ENCODE measurements at regions not wholly inside any gene's neighbourhood (a gene's known extent, or its start where the extent isn't known, plus 50 kb on each side); places are given as distances from the start of the nearest gene placed in this dataset.

- no peak for DNase-seq
These were observed 525.8 kb upstream of the GOT2 start for GRCh38 chr16:59259950-59260319.

DNA sequence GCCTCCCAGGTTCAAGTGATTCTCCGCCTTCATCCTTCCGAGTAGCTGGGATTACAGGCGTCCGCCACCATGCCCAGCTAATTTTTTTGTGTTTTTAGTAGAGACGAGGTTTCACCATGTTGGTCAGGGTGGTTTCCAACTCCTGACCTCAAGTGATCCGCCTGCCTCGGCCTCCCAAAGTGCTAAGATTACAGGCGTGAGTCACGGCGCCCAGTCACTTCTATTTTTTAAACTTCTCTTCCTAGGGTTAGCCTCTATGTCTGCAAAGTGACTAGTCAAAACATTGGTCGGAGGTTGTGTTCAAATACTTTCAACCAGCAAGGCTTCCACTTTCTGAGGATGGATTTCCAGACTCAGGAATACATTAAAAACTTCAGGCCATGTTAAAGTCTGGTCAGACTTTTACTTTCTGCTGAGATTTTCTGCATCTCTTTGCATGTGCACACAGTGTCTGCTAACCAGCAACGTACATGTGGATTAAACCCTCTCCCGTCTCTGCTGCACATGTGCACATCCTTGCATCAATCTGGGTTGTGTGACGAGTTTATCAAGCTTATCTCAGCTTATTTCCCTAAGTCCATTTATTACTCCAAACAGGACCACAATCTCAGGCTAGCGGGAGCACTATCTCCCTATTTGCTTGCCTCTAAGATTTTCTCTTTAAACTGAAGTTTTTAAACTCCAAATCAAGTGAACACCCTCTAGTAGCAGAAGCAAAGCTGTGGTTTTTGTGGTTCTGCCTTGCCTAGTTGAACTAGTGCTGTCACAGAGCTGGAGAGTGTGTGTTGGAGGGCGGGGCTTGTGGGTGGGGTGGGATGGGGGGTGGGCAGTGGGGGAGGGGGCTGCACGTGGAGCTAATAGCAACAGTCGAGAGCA is 525.2 kb upstream of the GOT2 start:
- no peak for DNase-seq

DNA sequence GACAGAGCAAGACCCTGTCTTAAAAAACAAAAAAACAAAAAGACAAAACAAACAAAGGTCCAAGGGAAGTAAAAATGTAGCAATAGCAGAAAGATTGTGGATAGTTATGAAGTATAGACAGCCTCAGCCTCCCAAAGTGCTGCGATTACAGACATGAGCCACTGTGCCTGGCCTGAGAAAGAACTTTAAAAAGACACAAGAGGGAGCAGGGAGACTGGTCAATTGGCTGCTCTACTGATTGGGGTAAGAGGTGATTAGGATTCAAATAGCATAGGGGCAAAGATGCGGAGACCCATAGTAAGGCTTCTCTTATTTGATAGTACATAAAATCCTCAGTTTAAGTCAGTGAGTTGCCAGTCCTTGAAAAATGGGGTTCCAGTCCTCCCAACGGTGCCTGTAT is 518.2 kb upstream of the GOT2 start:
- DNase-seq: no peak

- no peak for DNase-seq
These were observed 514.9 kb upstream of the GOT2 start for GRCh38 chr16:59249011-59249410.

GRCh38 chr16:59242556-59242955 is 508.4 kb upstream of the GOT2 start:
- no peak for DNase-seq

GRCh38 chr16:59238246-59238645 is 504.1 kb upstream of the GOT2 start:
- DNase-seq: no peak

GRCh38 chr16:59236804-59237458 is 502.8 kb upstream of the GOT2 start:
- DNase-seq: no peak

DNA sequence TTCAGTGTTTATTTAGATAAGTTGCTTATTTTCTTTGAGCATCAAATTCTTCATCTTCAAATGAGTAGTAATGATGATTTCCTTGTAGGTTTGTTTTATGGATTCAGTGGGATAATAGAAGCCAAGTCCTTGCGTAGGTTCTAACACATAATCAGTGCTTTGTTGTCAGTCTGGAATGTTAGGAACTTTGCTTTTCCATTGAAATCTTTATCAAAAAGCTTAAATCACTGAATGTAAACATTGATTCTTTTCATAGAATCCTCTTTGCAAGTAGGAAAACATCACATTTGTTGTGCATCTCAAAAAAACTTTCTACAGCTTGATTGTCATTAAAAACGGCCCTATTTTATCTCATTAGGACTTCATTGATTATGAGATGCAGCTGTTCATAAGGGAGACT is 490.3 kb upstream of the GOT2 start:
- no peak for DNase-seq

DNA sequence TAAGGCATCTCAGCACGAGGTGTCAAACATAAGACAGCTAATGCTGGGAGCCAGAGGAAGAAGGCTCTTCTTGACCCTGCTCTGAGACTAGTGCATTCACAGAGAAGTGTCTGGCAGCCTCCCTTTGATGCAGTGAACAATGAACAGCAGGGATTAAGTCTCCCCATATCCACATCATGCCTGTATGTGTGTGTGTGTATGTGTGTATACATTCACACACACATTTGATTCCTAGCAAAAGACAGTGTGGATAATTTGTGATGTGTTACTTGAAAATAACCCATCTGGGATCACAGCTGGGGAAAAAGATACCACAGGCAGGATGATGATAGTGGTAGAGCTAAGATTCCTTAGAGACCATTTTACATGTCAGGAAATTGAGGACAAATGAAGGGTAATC is 485.9 kb upstream of the GOT2 start:
- DNase-seq: no peak

- no peak for DNase-seq
These were observed 482.2 kb upstream of the GOT2 start for GRCh38 chr16:59216291-59216690.

DNA sequence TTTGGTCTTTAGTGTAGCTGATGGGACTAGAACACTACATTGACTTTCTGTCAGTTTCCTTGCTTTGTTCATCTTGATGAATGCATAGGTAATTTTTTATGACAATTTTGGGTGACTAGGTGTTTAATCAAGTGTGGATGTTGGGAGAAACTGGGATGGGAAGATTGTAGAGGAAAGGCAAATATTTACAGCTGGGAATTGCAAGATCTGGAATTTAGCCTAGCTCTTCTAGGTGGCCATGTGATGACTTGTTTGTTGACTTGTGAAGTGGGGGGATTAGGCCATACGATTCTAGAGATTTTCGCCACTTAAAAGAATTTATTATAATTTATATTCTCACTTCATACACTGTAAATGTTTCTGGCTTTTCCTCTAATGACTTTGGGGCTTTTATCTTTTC is 480.3 kb upstream of the GOT2 start:
- DNase-seq: no peak

- DNase-seq: no peak
These were observed 479.8 kb upstream of the GOT2 start for GRCh38 chr16:59213952-59214351.

DNA sequence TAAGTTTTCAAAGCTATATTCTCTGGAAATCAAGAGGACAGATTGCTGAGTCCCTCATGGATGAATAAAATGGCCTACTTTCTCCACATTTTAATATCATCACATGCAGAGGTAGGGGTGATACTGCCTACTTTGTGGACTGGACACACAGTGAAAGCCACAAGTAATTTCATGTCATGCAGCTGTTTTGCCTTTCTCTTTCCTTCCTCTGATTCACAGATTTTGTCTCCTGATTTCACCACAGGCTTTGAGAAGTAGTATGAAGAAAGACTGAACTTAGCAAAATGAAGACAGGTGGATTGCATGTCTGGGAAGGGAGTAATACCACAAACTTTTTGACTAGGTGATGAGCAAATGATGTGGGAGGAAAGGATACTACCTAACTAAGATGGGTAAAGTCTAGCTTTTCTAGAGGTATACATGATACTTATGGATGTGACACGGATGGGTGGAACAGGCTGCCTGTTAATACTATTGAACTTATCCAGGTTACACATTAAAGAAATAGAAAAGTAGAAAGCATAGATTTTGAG is 478.4 kb upstream of the GOT2 start:
- no peak for DNase-seq

GRCh38 chr16:59210955-59211541 is 476.9 kb upstream of the GOT2 start:
- no peak for DNase-seq

- no peak for DNase-seq
These were observed 471.3 kb upstream of the GOT2 start for GRCh38 chr16:59205403-59205802.

DNA sequence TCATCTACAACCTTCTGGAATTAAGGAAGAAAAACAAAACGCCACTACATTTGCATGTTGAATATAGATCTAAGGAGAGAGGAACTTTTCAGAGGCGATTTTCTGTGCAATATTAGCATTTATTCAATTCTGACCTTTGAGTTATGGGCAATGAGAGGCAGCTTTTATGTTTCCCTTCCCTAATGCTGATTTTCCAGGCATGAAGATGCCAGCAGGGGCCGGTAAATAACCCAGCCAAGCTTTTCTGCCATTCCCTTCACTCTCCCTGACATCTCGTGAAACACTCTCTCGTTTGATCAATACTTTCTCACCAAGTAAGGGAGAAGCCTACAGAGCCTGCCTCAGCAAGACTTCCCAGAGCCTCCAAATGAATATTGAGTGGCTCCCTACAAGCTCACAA is 470.5 kb upstream of the GOT2 start:
- DNase-seq: no peak

GRCh38 chr16:59202233-59202862 is 468.2 kb upstream of the GOT2 start:
- no peak for DNase-seq

GRCh38 chr16:59201821-59202220 is 467.7 kb upstream of the GOT2 start:
- no peak for DNase-seq

- no peak for DNase-seq
These were observed 467.0 kb upstream of the GOT2 start for GRCh38 chr16:59201160-59201559.

DNA sequence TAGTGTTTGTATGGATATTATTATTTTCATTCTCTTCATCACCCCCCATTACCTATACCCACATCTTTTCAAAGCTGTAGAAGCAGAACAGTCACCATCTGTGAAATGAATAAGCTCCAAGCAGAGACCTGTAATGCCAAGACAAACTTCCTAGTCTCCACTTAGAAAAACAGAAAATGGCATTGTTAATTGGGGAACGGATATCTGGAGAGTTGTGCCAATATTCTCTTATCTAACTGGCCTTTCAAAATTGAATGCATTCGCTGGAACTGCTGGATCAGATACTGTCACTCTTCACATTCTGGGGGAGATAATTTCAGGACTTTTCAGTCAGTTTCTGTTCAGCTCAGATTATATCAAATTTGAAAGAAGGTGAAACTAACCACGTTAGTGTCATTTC is 464.4 kb upstream of the GOT2 start:
- DNase-seq: no peak

- DNase-seq: no peak
These were observed 461.1 kb upstream of the GOT2 start for GRCh38 chr16:59195242-59195641.

GRCh38 chr16:59193637-59194036 is 459.5 kb upstream of the GOT2 start:
- no peak for DNase-seq

DNA sequence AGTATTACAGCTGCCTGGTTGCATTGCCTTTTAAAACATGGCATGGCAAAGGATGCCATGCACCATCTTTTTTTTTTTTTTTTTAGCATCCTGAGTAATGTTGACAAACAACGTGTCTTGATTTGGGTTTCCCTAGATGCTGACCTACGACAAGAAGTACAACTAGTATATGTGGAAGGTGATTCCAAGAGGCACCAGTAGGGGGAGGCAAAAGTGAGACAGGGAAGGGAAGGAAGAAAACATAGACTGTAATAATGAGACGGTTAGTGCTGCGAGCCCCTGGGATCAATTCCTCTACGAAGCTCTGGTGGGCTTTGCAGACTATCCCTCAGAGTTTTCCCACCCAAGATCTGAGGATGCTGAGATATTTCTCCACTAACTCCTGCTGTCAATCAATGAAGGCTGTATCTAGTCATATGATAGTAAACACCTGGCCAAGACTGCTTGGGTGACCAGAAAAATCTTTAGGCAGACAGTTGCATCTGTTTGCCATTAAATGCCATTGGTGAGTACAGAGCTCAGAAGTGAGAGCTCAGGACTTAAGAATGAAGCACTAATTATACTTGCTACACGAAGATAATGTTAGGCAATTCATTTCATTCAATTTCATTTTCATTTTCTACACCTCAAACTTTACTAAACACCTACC is 458.6 kb upstream of the GOT2 start:
- DNase-seq: no peak

All from NCI-H1092 treated with DMSO at 0.1 percent for 48 hours (cell line).